Mammary epithelial cell (primary cell): ENCODE measurements at regions not wholly inside any gene's neighbourhood (a gene's known extent, or its start where the extent isn't known, plus 50 kb on each side); places are given as distances from the start of the nearest gene placed in this dataset.

Experiments used
- EZH2 ChIP-seq: IDR thresholded peaks from 2 replicates; pipeline ENCODE4 v1.6.1; 2012; ENCODE audit warnings: low read length, inconsistent platforms, borderline replicate concordance
- TF ChIP-seq, protein P1 (sequence below), 2 donors: IDR thresholded peaks in 1 of 2; conservative IDR thresholded peaks in 1 of 2; 2 replicates each; pipeline ENCODE4 v1.5.1; 2011 to 2012; ENCODE audit warnings: inconsistent platforms in 2 of 2, low read length in 2 of 2, mild to moderate bottlenecking in 2 of 2, control low read depth in 1 of 2, low read depth in 1 of 2; ENCODE audit not compliant: insufficient read depth in 1 of 2; ENCODE audit errors: extremely low read depth in 1 of 2

DNA sequence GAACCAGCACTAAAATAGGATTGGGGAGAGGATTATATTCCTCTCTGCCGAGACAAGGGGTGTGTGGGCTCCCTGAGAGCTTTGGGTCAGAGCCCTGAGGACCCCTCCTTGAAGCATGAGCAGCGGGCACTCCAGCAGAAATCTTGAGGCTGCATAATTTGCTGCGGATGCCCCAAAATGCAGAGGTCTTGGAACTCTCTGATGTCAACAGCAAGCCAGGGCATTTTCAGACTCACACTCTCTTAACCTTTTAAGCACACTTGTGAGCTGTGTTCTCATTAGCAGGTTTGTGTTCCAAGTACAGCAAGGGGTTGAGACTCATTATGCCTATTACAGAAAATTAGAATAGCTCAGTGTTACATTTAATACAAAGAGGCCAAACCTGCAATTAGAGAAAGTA, 513.0 kb upstream of the ADAMTS16 start:
- TF ChIP-seq, protein P1, sequence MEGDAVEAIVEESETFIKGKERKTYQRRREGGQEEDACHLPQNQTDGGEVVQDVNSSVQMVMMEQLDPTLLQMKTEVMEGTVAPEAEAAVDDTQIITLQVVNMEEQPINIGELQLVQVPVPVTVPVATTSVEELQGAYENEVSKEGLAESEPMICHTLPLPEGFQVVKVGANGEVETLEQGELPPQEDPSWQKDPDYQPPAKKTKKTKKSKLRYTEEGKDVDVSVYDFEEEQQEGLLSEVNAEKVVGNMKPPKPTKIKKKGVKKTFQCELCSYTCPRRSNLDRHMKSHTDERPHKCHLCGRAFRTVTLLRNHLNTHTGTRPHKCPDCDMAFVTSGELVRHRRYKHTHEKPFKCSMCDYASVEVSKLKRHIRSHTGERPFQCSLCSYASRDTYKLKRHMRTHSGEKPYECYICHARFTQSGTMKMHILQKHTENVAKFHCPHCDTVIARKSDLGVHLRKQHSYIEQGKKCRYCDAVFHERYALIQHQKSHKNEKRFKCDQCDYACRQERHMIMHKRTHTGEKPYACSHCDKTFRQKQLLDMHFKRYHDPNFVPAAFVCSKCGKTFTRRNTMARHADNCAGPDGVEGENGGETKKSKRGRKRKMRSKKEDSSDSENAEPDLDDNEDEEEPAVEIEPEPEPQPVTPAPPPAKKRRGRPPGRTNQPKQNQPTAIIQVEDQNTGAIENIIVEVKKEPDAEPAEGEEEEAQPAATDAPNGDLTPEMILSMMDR (conservative IDR thresholded peaks at IDR 0.05 in 1 of 2, IDR thresholded peaks at IDR 0.05 in 1 of 2; ENCODE audit: extremely low read depth in 1 of 2, insufficient read depth in 1 of 2, low read depth in 1 of 2, low read length in 2 of 2), result no peak
- TF ChIP-seq EZH2, result no peak
